GM10248 (cell line): ENCODE measurements at regions not wholly inside any gene's neighbourhood (a gene's known extent, or its start where the extent isn't known, plus 50 kb on each side); places are given as distances from the start of the nearest gene placed in this dataset.

Experiments
- CTCF ChIA-PET: fragments of 300-600 bp; sonication (Branson Sonifier 250); formaldehyde crosslinking; extraction: SDS; loops from one replicate; lab custom pipeline; 2021; ENCODE audit warnings: antibody characterized with exemption; lab: Yijun Ruan, JAX
- POLR2A ChIA-PET: fragments of 350-650 bp; sonication (Branson Sonifier 250); formaldehyde crosslinking; extraction: SDS; loops from one replicate; lab custom pipeline; 2020; ENCODE audit warnings: antibody characterized with exemption; lab: Yijun Ruan, JAX
- DNase-seq: peaks from one replicate; pipeline ENCODE4 v3.0.0; 2012; ENCODE audit errors: extremely low spot score
- CTCF ChIP-seq: IDR thresholded peaks from 2 replicates; pipeline ENCODE4 v1.5.1; 2012; ENCODE audit warnings: mild to moderate bottlenecking, low read depth; ENCODE audit errors: extremely low read depth, missing control alignments, control extremely low read depth

- no peak for TF ChIP-seq CTCF
- POLR2A ChIA-PET = no interaction called here
- no peak for DNase-seq
- CTCF ChIA-PET = no interaction called here
These were observed 561.1 kb downstream of the PRDM9 start for GRCh38 chr5:24068524-24068923.

DNA sequence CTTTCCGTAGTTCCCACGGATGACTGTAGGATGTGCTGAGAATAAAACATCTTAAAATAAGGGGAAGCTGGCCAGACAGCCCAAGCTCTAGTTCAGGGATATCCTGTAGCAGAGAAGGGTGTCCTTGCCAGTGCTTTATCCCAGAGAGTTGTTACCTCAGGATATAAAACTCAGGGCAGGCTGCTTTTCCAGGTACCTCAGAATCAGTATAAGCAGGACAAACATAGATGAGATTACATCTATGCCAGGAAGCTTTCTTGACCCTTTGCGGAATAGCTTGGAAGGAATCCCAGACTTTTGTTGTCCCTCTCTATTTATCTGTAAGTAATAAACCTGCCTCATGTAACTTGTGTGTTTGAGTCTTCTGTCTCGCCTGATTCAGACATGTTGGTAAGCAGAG lies 565.7 kb downstream of the PRDM9 start:
- ChIA-PET CTCF (no interaction called here), POLR2A (no interaction called here)
- DNase-seq = no peak

DNA sequence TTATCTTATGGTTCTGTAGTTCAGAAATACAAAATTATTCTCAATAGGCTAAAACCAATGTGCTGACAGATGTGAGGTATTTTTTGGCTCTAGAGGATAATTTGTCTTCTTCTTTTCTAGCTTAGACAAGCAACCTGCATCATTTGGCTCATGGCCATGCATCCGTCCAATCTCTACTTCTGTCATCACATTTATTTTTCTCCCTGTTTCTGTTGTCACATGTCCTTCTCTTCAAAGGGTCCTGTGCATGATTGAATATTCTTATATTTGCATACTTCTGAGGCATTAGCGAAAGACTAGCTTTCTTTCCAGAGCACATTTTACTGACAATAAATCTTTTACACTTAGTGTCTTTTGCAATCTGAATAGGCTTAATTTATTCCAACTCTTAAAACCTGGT lies 564.7 kb downstream of the CDH10 start:
- ChIA-PET CTCF (no interaction called here), POLR2A (no interaction called here)
- TF ChIP-seq CTCF = no peak
- no peak for DNase-seq

More for the DNA sequence above, 565.7 kb downstream of the PRDM9 start:
- no peak for TF ChIP-seq CTCF

GRCh38 chr5:24094081-24094679 lies 550.6 kb downstream of the CDH10 start:
- ChIA-PET POLR2A (no interaction called here), CTCF (interaction anchor here (1.7 kb wide), 1 partner anchor 11 kb away, joined by 4 read pairs; no protein-coding TSS in a partner anchor)
- DNase-seq = no peak
- TF ChIP-seq CTCF = no peak

- TF ChIP-seq CTCF = no peak
- DNase-seq = no peak
- ChIA-PET POLR2A (no interaction called here), CTCF (interaction anchor here (0.9 to 1.2 kb wide), 4 partner anchors 9 to 18 kb away, joined by 3 to 4 read pairs (median 4); no protein-coding TSS in a partner anchor)
These were observed 542.8 kb downstream of the CDH10 start for GRCh38 chr5:24102010-24102409.

DNA sequence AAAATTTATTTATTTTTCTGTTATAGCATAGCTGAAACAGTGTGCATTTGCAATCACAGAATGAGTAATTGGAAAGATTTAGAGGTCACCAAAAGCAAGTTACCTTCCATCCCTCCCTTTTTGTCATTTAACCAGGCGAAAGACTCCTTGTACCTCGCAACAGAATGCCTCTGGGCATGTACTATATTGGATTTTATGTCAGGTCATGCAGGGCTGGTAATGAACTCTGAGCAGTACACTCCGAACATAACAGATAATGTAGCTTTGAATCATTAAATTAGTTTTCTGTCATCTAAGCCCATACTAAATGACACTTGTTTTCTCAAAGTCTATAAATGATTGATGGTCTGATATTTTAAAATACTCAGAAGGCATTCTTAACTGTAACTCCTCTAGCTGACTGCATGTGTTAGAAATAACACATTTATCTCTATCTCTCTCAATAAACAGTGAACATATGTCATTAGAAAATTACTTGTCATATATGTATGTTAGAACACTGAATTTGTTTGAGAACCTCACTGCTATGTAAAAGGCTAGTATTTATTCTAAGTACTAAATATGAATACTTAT lies 541.2 kb downstream of the CDH10 start:
- ChIA-PET POLR2A (no interaction called here), CTCF (interaction anchor here (1.3 kb wide), 1 partner anchor 9 kb away, joined by 3 read pairs; no protein-coding TSS in a partner anchor)
- TF ChIP-seq CTCF = no peak
- DNase-seq = no peak
